ENCODE measurements at regions not wholly inside any gene's neighbourhood (a gene's known extent, or its start where the extent isn't known, plus 50 kb on each side); places are given as distances from the start of the nearest gene placed in this dataset.
A peak's percentile ranks its signal among the peaks of the same experiment; 100 is the strongest.

DNA sequence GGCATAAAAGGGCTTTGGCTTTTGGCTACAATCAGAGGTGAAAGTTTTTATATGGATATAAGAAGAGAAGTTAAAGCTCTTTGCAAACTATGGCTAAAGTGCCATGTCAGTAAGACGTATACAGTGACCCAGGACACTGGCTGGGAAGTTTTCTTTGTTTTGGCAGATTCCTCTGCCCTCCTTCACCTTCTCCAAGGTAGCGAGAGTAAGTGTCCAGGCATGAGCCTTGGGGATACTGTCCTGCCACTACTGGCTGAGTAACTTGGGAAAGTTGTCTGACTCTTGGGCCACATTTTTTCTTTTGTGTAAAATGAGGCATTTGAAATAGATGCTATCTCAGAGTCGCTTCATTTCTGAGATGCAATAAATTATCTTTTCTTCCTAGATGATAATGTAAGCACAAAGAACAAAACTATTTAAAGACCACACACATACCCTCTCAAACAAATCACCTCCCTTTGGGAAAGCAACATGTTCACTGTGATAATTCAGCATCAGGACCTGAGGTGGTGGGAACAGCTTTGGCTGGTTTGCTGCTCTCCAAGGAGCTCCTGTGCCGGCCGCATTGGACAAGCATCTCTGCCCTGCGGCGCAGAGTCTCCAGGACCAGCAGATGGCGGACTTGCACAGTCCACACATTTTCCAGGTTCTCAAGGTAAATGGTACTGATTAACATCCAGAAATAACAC is 106.3 kb downstream of the PTCSC3 start:
- TF ChIP-seq, protein P1, sequence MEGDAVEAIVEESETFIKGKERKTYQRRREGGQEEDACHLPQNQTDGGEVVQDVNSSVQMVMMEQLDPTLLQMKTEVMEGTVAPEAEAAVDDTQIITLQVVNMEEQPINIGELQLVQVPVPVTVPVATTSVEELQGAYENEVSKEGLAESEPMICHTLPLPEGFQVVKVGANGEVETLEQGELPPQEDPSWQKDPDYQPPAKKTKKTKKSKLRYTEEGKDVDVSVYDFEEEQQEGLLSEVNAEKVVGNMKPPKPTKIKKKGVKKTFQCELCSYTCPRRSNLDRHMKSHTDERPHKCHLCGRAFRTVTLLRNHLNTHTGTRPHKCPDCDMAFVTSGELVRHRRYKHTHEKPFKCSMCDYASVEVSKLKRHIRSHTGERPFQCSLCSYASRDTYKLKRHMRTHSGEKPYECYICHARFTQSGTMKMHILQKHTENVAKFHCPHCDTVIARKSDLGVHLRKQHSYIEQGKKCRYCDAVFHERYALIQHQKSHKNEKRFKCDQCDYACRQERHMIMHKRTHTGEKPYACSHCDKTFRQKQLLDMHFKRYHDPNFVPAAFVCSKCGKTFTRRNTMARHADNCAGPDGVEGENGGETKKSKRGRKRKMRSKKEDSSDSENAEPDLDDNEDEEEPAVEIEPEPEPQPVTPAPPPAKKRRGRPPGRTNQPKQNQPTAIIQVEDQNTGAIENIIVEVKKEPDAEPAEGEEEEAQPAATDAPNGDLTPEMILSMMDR (IDR thresholded peaks at IDR 0.05): peak in 1 of 3 donors; percentile 30
- TF ChIP-seq POLR2A (IDR thresholded peaks at IDR 0.05) (no peak), POLR2AphosphoS5 (IDR thresholded peaks at IDR 0.05) (no peak)

DNA sequence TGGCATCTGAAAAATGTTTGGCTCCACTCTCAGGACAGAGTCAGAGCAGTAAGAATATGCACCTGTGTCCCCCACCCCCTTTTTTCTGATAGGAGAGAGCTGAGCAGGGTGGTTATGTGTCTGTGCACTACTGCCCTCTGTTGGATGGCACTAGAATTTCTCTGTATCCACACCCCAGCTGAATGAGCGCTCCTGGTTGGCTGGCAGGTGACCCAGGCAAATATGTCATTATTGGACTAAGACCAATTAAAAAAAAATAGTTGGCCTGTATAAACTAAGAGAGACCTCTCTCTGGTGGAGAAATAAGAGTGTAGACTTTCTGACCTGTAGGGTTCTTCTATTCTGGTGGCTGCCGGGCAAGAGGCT is 107.0 kb downstream of the PTCSC3 start:
- TF ChIP-seq, protein P1 (IDR thresholded peaks at IDR 0.05): no peak
- no peak for TF ChIP-seq POLR2A (IDR thresholded peaks at IDR 0.05)
- TF ChIP-seq POLR2AphosphoS5 (IDR thresholded peaks at IDR 0.05): no peak
- no peak overlapping the region for H3K27ac ChIP-seq

More for the DNA sequence above, 106.3 kb downstream of the PTCSC3 start:
- intact Hi-C loops (cut with DNase I; ENCODE audit: low total_unique reads): no loop called here
- peak in 1 of 2 donors; percentile 56 for DNase-seq (ENCODE audit: low spot score in 2 of 2)
- Histone ChIP-seq H3K9me3 (no peaks in the 10 kb centered on the region), H3K4me1 (no peaks in the 10 kb centered on the region), H3K4me3 (no peak overlapping the region), H3K27ac (no peak overlapping the region), H3K27me3 (peaks cover 0 to 3% of the 10 kb centered on the region in 2 donors), H3K36me3 (no peaks in the 10 kb centered on the region)

DNA sequence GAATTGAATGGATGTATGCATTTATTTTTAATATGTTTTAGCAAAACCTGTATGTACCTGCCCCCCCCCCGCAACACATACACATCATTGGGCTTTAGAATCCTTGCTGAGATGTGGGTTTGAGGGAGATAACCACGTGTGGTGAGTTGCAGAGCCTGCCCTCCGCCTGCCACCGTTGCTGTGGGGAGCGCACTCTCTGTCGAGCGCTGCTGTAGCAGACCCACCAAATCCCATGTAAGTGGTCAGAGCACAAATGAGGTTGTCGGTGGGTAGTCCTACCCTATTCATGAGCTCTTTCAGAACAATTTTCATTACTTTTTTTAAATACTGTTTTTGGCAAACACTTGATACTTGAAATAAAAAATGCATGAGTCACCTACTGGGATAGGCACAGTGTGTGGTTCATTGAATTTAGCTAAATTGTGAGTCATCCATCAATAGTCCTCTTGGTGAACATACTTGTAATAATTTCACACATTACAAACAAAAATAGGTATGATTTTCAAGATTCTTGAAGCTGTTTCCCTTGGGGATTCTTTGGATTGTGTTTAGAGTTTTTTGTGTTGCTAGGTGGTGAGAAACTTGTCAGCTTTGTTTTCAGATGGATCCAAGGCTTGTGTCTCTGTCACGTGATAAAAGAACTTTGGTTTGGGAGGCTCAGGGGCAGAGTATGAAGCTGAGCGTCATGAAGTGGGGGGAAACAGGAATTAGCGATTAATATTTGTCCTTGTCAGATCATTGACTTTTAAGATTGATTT is 107.6 kb downstream of the PTCSC3 start:
- no peak for TF ChIP-seq POLR2AphosphoS5 (IDR thresholded peaks at IDR 0.05)
- no peak for TF ChIP-seq POLR2A (IDR thresholded peaks at IDR 0.05)
- TF ChIP-seq, protein P1 (IDR thresholded peaks at IDR 0.05): no peak
- no peaks in the 10 kb centered on the region for H3K36me3 ChIP-seq
- H3K27me3 ChIP-seq: peaks cover 0 to 3% of the 10 kb centered on the region in 2 donors
- no peak overlapping the region for H3K27ac ChIP-seq
- H3K9me3 ChIP-seq: no peaks in the 10 kb centered on the region
- H3K4me1 ChIP-seq: no peaks in the 10 kb centered on the region
- H3K4me3 ChIP-seq: no peak overlapping the region
- intact Hi-C loops (cut with DNase I; ENCODE audit: low total_unique reads): no loop called here
- DNase-seq (ENCODE audit: low spot score in 2 of 2): no peak

More for the DNA sequence above, 107.0 kb downstream of the PTCSC3 start:
- H3K4me1 ChIP-seq: no peaks in the 10 kb centered on the region
- intact Hi-C loops (cut with DNase I; ENCODE audit: low total_unique reads): no loop called here
- H3K36me3 ChIP-seq: no peaks in the 10 kb centered on the region
- no peak overlapping the region for H3K4me3 ChIP-seq
- DNase-seq (ENCODE audit: low spot score in 2 of 2): no peak
- no peaks in the 10 kb centered on the region for H3K9me3 ChIP-seq
- H3K27me3 ChIP-seq: peaks cover 0 to 3% of the 10 kb centered on the region in 2 donors

DNA sequence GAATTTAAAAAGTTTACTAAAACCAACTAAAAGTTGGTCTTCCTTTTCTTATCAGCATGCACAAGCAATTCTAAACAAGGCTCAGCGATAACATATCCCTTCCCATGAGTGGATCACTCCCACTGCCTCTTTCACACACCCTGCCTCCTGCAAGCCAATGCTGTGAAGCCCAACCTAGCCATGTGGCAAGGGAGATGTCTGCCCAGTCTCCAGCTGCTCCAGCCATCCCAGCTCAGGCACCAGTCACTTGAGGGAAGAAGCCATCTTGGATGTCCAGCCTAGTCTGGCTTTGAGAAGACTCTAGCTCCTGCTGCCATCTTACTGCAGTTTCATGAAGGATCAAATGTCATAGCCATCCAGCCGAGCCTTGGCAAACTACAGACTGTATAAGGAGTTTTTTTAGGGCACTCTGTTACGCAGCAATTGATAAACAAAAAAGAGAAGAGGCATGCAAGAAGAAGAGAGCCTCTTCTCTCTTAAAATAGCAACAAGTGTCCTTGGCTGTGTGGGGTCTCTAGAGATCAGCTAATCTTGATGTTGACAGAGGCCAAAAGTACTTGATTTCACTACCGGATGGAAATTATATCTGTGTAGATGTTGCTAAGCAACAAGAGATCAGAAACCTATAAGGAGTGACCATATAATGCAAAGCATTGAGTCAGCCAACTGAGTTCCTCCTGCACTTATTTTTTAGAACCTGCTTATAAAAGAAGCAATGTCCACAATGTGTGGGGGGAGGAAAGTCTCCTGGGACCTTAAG is 108.9 kb downstream of the PTCSC3 start:
- no peak for DNase-seq (ENCODE audit: low spot score in 2 of 2)
- Histone ChIP-seq H3K9me3 (no peaks in the 10 kb centered on the region), H3K27me3 (peaks cover 0 to 3% of the 10 kb centered on the region in 2 donors), H3K4me3 (no peak overlapping the region), H3K4me1 (no peaks in the 10 kb centered on the region), H3K36me3 (no peaks in the 10 kb centered on the region), H3K27ac (no peak overlapping the region)
- no peak for TF ChIP-seq POLR2A (IDR thresholded peaks at IDR 0.05)
- TF ChIP-seq, protein P1 (IDR thresholded peaks at IDR 0.05): no peak
- intact Hi-C loops (cut with DNase I; ENCODE audit: low total_unique reads): no loop called here

Data from breast epithelium (tissue), 4 donors.